Esophagus squamous epithelium (tissue), 5 donors: ENCODE measurements at regions not wholly inside any gene's neighbourhood (a gene's known extent, or its start where the extent isn't known, plus 50 kb on each side); places are given as distances from the start of the nearest gene placed in this dataset.

Source experiments
- DNase-seq: peaks from one replicate; lab custom pipeline; 2025; lab: John Stamatoyannopoulos, UW
- H3K27ac ChIP-seq, 4 donors: fragments of 200-600 bp; sonication (generic); one replicate each; pipeline ENCODE4 v1.5.1; 2016 to 2019; ENCODE audit warnings: mild to moderate bottlenecking in 1 of 4
- H3K27me3 ChIP-seq, 4 donors: fragments of 200-600 bp; sonication (generic); 1 replicate in 3 of 4; 2 replicates in 1 of 4; pipeline versions ENCODE4 v1.5.1 to v1.6.0; 2017 to 2021; ENCODE audit warnings: antibody characterized with exemption in 1 of 4
- H3K36me3 ChIP-seq, 3 donors: fragments of 200-600 bp; sonication (generic); one replicate each; pipeline ENCODE4 v1.5.1; 2016 to 2019
- H3K4me1 ChIP-seq, 3 donors: fragments of 200-600 bp; sonication (generic); one replicate each; pipeline ENCODE4 v1.5.1; 2017 to 2019
- H3K4me3 ChIP-seq, 4 donors: fragments of 200-600 bp; sonication (generic); 1 replicate in 3 of 4; 2 replicates in 1 of 4; pipeline ENCODE4 v1.5.1; 2016 to 2019; ENCODE audit warnings: mild to moderate bottlenecking in 2 of 4, moderate library complexity in 1 of 4
- H3K9me3 ChIP-seq, 3 donors: fragments of 200-600 bp; sonication (generic); one replicate each; pipeline ENCODE4 v1.5.1; 2016 to 2019
- CTCF ChIP-seq, 6 experiments: fragments of 450-650 bp in 4 of 6; fragments of 200-600 bp in 2 of 6; sonication (generic) in 2 of 6; IDR thresholded peaks; one replicate each; pipeline ENCODE4 v1.5.1; 2016 to 2019; ENCODE audit warnings: antibody characterized with exemption in 6 of 6, mild to moderate bottlenecking in 4 of 6, moderate library complexity in 4 of 6
- POLR2A ChIP-seq, 4 donors: fragments of 450-650 bp; IDR thresholded peaks; one replicate each; pipeline ENCODE4 v1.6.1; 2017; ENCODE audit warnings: antibody characterized with exemption in 4 of 4, mild to moderate bottlenecking in 4 of 4, moderate library complexity in 3 of 4
- WGBS, 2 donors: methylation state at CpG; one replicate each; pipeline ENCODE4 v1.1.5; 2018; 5-methylcytosine and 5-hydroxymethylcytosine counted together
- intact Hi-C: fragments of 100-400 bp; cut with DNase I; formaldehyde crosslinking; loops from one replicate; pipeline ENCODE4 v1.15.0; 2022
- donor health status: DM: yes; HTN: yes; CAD: no.

GRCh38 chr5:120043431-120043830 lies 414.1 kb downstream of the FAM170A start:
- no peaks in the 10 kb centered on the region for H3K9me3 ChIP-seq
- no peaks in the 10 kb centered on the region for H3K36me3 ChIP-seq
- H3K4me3 ChIP-seq = no peak overlapping the region
- H3K27ac ChIP-seq = no peak overlapping the region
- TF ChIP-seq CTCF (IDR thresholded peaks at IDR 0.05) (no peak), POLR2A (IDR thresholded peaks at IDR 0.05) (no peak)
- no peaks in the 10 kb centered on the region for H3K4me1 ChIP-seq
- no peak for DNase-seq
- intact Hi-C loops = no loop called here
- H3K27me3 ChIP-seq = no peaks in the 10 kb centered on the region

GRCh38 chr5:120052916-120053828 lies 410.9 kb upstream of the PRR16 start:
- no peak for TF ChIP-seq CTCF (IDR thresholded peaks at IDR 0.05)
- TF ChIP-seq POLR2A (IDR thresholded peaks at IDR 0.05) = no peak
- Histone ChIP-seq H3K27me3 (no peaks in the 10 kb centered on the region), H3K4me3 (no peak overlapping the region), H3K4me1 (no peaks in the 10 kb centered on the region), H3K27ac (peak overlapping the region in 1 of 4 donors; percentile 37), H3K9me3 (no peaks in the 10 kb centered on the region), H3K36me3 (no peaks in the 10 kb centered on the region)
- intact Hi-C loops = no loop called here
- 54 to 61% methylated on average over 4 of the region's 4 CpGs for WGBS, 2 donors
- no peak for DNase-seq

- Histone ChIP-seq H3K36me3 (no peaks in the 10 kb centered on the region), H3K27ac (peak overlapping the region in 1 of 4 donors; percentile 30), H3K4me3 (no peak overlapping the region), H3K27me3 (no peaks in the 10 kb centered on the region), H3K9me3 (no peaks in the 10 kb centered on the region), H3K4me1 (no peaks in the 10 kb centered on the region)
- no peak for DNase-seq
- intact Hi-C loops = no loop called here
- TF ChIP-seq CTCF (IDR thresholded peaks at IDR 0.05) = no peak
- no peak for TF ChIP-seq POLR2A (IDR thresholded peaks at IDR 0.05)
- 54 to 64% methylated on average over 4 of the region's 4 CpGs for WGBS, 2 donors
Measured at GRCh38 chr5:120053841-120054240, 410.3 kb upstream of the PRR16 start.

GRCh38 chr5:120055858-120056257 lies 408.2 kb upstream of the PRR16 start:
- H3K27me3 ChIP-seq = no peaks in the 10 kb centered on the region
- H3K4me3 ChIP-seq = no peak overlapping the region
- intact Hi-C loops = no loop called here
- H3K9me3 ChIP-seq = no peaks in the 10 kb centered on the region
- TF ChIP-seq CTCF (IDR thresholded peaks at IDR 0.05) (peak in 1 of 6 experiments; percentile 8), POLR2A (IDR thresholded peaks at IDR 0.05) (no peak)
- no peaks in the 10 kb centered on the region for H3K36me3 ChIP-seq
- 91 to 92% methylated on average over 2 of the region's 2 CpGs for whole genome bisulfite sequencing, 2 donors
- H3K27ac ChIP-seq = no peak overlapping the region
- no peak for DNase-seq
- no peaks in the 10 kb centered on the region for H3K4me1 ChIP-seq

- WGBS, 2 donors = 50 to 59% methylated on average over 4 of the region's 4 CpGs
- H3K9me3 ChIP-seq = no peaks in the 10 kb centered on the region
- no peaks in the 10 kb centered on the region for H3K4me1 ChIP-seq
- no peak overlapping the region for H3K27ac ChIP-seq
- no peaks in the 10 kb centered on the region for H3K36me3 ChIP-seq
- intact Hi-C loops = no loop called here
- TF ChIP-seq POLR2A (IDR thresholded peaks at IDR 0.05) = no peak
- no peak for TF ChIP-seq CTCF (IDR thresholded peaks at IDR 0.05)
- no peak for DNase-seq
- no peak overlapping the region for H3K4me3 ChIP-seq
- H3K27me3 ChIP-seq = no peaks in the 10 kb centered on the region
Measured at GRCh38 chr5:120062515-120062917, 401.6 kb upstream of the PRR16 start.
